Kidney (tissue), 13 donors: ENCODE measurements at regions not wholly inside any gene's neighbourhood (a gene's known extent, or its start where the extent isn't known, plus 50 kb on each side); places are given as distances from the start of the nearest gene placed in this dataset.

Experiments used
- DNase-seq, 5 donors: peaks; one replicate each; pipeline ENCODE4 v3.0.0-alpha.2; 2013 to 2020
- FAIRE-seq: peaks from 2 replicates; lab custom pipeline; 2012; peaks lifted over from hg19 to GRCh38; lab: Jason Lieb, UNC
- H3K27ac ChIP-seq, 2 donors: one replicate each; pipeline ENCODE4 v1.7.0; 2013; ENCODE audit warnings: low read depth in 2 of 2, low read length in 2 of 2, inconsistent platforms in 1 of 2
- H3K27me3 ChIP-seq: one replicate; pipeline ENCODE4 v1.7.1; 2013; ENCODE audit warnings: low read length, inconsistent platforms; ENCODE audit not compliant: control insufficient read depth, insufficient read depth
- H3K36me3 ChIP-seq, 3 donors: one replicate each; pipeline versions ENCODE4 v1.7.0 to v1.7.1; 2013; ENCODE audit warnings: low read length in 3 of 3, control low read depth in 1 of 3, inconsistent platforms in 1 of 3; ENCODE audit not compliant: insufficient read depth in 3 of 3, control insufficient read depth in 2 of 3
- H3K4me1 ChIP-seq, 3 donors: one replicate each; pipeline versions ENCODE4 v1.7.0 to v1.7.1; 2013; ENCODE audit warnings: low read length in 3 of 3, inconsistent platforms in 1 of 3, low read depth in 1 of 3; ENCODE audit not compliant: control insufficient read depth in 2 of 3, insufficient read depth in 2 of 3
- H3K4me3 ChIP-seq, 3 donors: one replicate each; pipeline versions ENCODE4 v1.7.0 to v1.8.1; 2013; ENCODE audit warnings: low read length in 3 of 3, control low read depth in 1 of 3, inconsistent platforms in 1 of 3
- H3K9ac ChIP-seq, 3 donors: one replicate each; pipeline versions ENCODE4 v1.7.0 to v1.7.1; 2013; ENCODE audit warnings: low read length in 3 of 3, control low read depth in 1 of 3, inconsistent platforms in 1 of 3
- H3K9me3 ChIP-seq, 3 donors: one replicate each; pipeline versions ENCODE4 v1.7.0 to v1.7.1; 2013; ENCODE audit warnings: low read length in 3 of 3, control low read depth in 1 of 3, inconsistent platforms in 1 of 3; ENCODE audit not compliant: control insufficient read depth in 2 of 3, insufficient read depth in 1 of 3
- CTCF ChIP-seq: IDR thresholded peaks from 3 replicates; pipeline ENCODE4 v1.5.1; 2012; ENCODE audit warnings: mild to moderate bottlenecking, moderate library complexity, borderline replicate concordance; ENCODE audit not compliant: insufficient read depth; ENCODE audit errors: extremely low read depth
- intact Hi-C: fragments of 100-400 bp; cut with DNase I; formaldehyde crosslinking; loops from one replicate; pipeline ENCODE4 v1.11.1; 2022
- donor health status: control.
- donor health status: control.
- donor health status: control.
- donor health status: control.
- donor health status: control.
- donor health status: DM: yes; HTN: yes; CAD: no.
- donor health status: Normal renal cell carcinoma (clear cell type).

GRCh38 chr6:112920994-112921393, 573.9 kb downstream of the RFPL4B start:
- no peak for TF ChIP-seq CTCF
- Histone ChIP-seq H3K4me3 (no peak overlapping the region), H3K27me3 (no peaks in the 10 kb centered on the region), H3K9ac (no peak overlapping the region), H3K36me3 (no peaks in the 10 kb centered on the region), H3K4me1 (no peaks in the 10 kb centered on the region), H3K27ac (no peak overlapping the region), H3K9me3 (peaks cover 0 to 5% (median 4%) of the 10 kb centered on the region in 3 donors)
- FAIRE-seq (no peak), DNase-seq (no peak)
- intact Hi-C loops: no loop called here

- Histone ChIP-seq H3K9me3 (peaks cover 0 to 5% (median 4%) of the 10 kb centered on the region in 3 donors), H3K36me3 (no peaks in the 10 kb centered on the region), H3K4me3 (no peak overlapping the region), H3K27ac (no peak overlapping the region), H3K4me1 (no peaks in the 10 kb centered on the region), H3K9ac (no peak overlapping the region), H3K27me3 (no peaks in the 10 kb centered on the region)
- TF ChIP-seq CTCF: no peak
- DNase-seq: no peak
- no peak for FAIRE-seq
- intact Hi-C loops: no loop called here
Observed at GRCh38 chr6:112923940-112924587, 576.9 kb downstream of the RFPL4B start.

GRCh38 chr6:112925702-112926101, 578.6 kb downstream of the RFPL4B start:
- Histone ChIP-seq H3K4me3 (no peak overlapping the region), H3K4me1 (no peaks in the 10 kb centered on the region), H3K27ac (no peak overlapping the region), H3K27me3 (no peaks in the 10 kb centered on the region), H3K9me3 (peaks cover 0 to 5% (median 4%) of the 10 kb centered on the region in 3 donors), H3K36me3 (no peaks in the 10 kb centered on the region), H3K9ac (no peak overlapping the region)
- DNase-seq (no peak), FAIRE-seq (no peak)
- no peak for TF ChIP-seq CTCF
- intact Hi-C loops: no loop called here
